Erythroblast (primary cell): ENCODE measurements at regions not wholly inside any gene's neighbourhood (a gene's known extent, or its start where the extent isn't known, plus 50 kb on each side); places are given as distances from the start of the nearest gene placed in this dataset.

ENCODE experiments used
- GATA1 ChIP-seq: IDR thresholded peaks from 2 replicates; pipeline ENCODE4 v1.6.1; 2011; ENCODE audit warnings: low read depth, mild to moderate bottlenecking, control low read depth, low read length, moderate library complexity
- POLR2A ChIP-seq: IDR thresholded peaks from 2 replicates; pipeline ENCODE4 v1.6.1; 2011; ENCODE audit warnings: mild to moderate bottlenecking, low read length

- TF ChIP-seq POLR2A (no peak), GATA1 (no peak)
Observed at GRCh38 chrY:19590235-19590634, 154.3 kb downstream of the KDM5D start.
